ENCODE measurements at regions not wholly inside any gene's neighbourhood (a gene's known extent, or its start where the extent isn't known, plus 50 kb on each side); places are given as distances from the start of the nearest gene placed in this dataset.

- DNase-seq = no peak
Measured at GRCh38 chr16:7090628-7091115, 242.0 kb upstream of the RBFOX1 start.

- no peak for DNase-seq
Measured at GRCh38 chr16:7089751-7090150, 242.9 kb upstream of the RBFOX1 start.

GRCh38 chr16:7088711-7089110 lies 243.9 kb upstream of the RBFOX1 start:
- no peak for DNase-seq

- no peak for DNase-seq
Measured at GRCh38 chr16:7086822-7087616, 245.6 kb upstream of the RBFOX1 start.

- DNase-seq = no peak
Measured at GRCh38 chr16:7085776-7086175, 246.9 kb upstream of the RBFOX1 start.

- DNase-seq = no peak
Measured at GRCh38 chr16:7083096-7083495, 249.5 kb upstream of the RBFOX1 start.

GRCh38 chr16:7077636-7078035 lies 255.0 kb upstream of the RBFOX1 start:
- no peak for DNase-seq

GRCh38 chr16:7074715-7075114 lies 257.9 kb upstream of the RBFOX1 start:
- DNase-seq = no peak

GRCh38 chr16:7057458-7057857 lies 275.2 kb upstream of the RBFOX1 start:
- DNase-seq = no peak

GRCh38 chr16:7055443-7055842 lies 277.2 kb upstream of the RBFOX1 start:
- no peak for DNase-seq

GRCh38 chr16:7051591-7052349 lies 280.9 kb upstream of the RBFOX1 start:
- no peak for DNase-seq

- DNase-seq = no peak
Measured at GRCh38 chr16:7044331-7044730, 288.3 kb upstream of the RBFOX1 start.

GRCh38 chr16:7038475-7038874 lies 294.2 kb upstream of the RBFOX1 start:
- no peak for DNase-seq

GRCh38 chr16:7037495-7037894 lies 295.1 kb upstream of the RBFOX1 start:
- DNase-seq = no peak

- DNase-seq = no peak
Measured at GRCh38 chr16:7031031-7031430, 301.6 kb upstream of the RBFOX1 start.

GRCh38 chr16:7027401-7027800 lies 305.2 kb upstream of the RBFOX1 start:
- no peak for DNase-seq

GRCh38 chr16:7026639-7027038 lies 306.0 kb upstream of the RBFOX1 start:
- no peak for DNase-seq

GRCh38 chr16:7025616-7026190 lies 306.9 kb upstream of the RBFOX1 start:
- no peak for DNase-seq

GRCh38 chr16:7021653-7022275 lies 310.9 kb upstream of the RBFOX1 start:
- DNase-seq = no peak

GRCh38 chr16:7017006-7017662 lies 315.5 kb upstream of the RBFOX1 start:
- DNase-seq = no peak

- no peak for DNase-seq
Measured at GRCh38 chr16:7014756-7015155, 317.9 kb upstream of the RBFOX1 start.

GRCh38 chr16:7013990-7014389 lies 318.7 kb upstream of the RBFOX1 start:
- DNase-seq = no peak

- DNase-seq = no peak
Measured at GRCh38 chr16:7004266-7004665, 328.4 kb upstream of the RBFOX1 start.

Measured in CD4-positive, alpha-beta T cell treated with Interleukin-21 for 1 hour (primary cell).